Endodermal cell (in vitro differentiated cells): ENCODE measurements at regions not wholly inside any gene's neighbourhood (a gene's known extent, or its start where the extent isn't known, plus 50 kb on each side); places are given as distances from the start of the nearest gene placed in this dataset.
A peak's percentile ranks its signal among the peaks of the same experiment; 100 is the strongest.

Experiments used
- DNase-seq: peaks from one replicate; pipeline ENCODE4 v3.0.0-alpha.2; 2017
- H3K27ac ChIP-seq: 2 replicates; pipeline ENCODE4 v1.5.1; 2013; ENCODE audit warnings: mild to moderate bottlenecking, low read depth, low read length, moderate library complexity
- H3K27me3 ChIP-seq: 2 replicates; pipeline ENCODE4 v1.6.1; 2013; ENCODE audit warnings: mild to moderate bottlenecking, low read length, moderate library complexity; ENCODE audit not compliant: insufficient read depth, control insufficient read depth, poor library complexity, severe bottlenecking
- H3K36me3 ChIP-seq: 2 replicates; pipeline ENCODE4 v1.7.0; 2013; ENCODE audit warnings: mild to moderate bottlenecking, low read length, moderate library complexity; ENCODE audit not compliant: control insufficient read depth, insufficient read depth
- H3K4me1 ChIP-seq: one replicate; pipeline ENCODE4 v1.7.0; 2013; ENCODE audit warnings: low read length; ENCODE audit not compliant: control insufficient read depth, insufficient read depth
- H3K4me3 ChIP-seq: 2 replicates; pipeline ENCODE4 v1.5.1; 2013; ENCODE audit warnings: mild to moderate bottlenecking, low read length, moderate library complexity
- H3K9ac ChIP-seq: 2 replicates; pipeline ENCODE4 v1.6.1; 2013; ENCODE audit warnings: mild to moderate bottlenecking, low read length, moderate library complexity; ENCODE audit not compliant: poor library complexity, severe bottlenecking; ENCODE audit errors: extremely low read depth
- H3K9me3 ChIP-seq: 2 replicates; pipeline ENCODE4 v1.6.1; 2013; ENCODE audit warnings: mild to moderate bottlenecking, low read length, moderate library complexity; ENCODE audit not compliant: control insufficient read depth
- H3K27ac Mint-ChIP-seq: 2 replicates; pipeline ENCODE4 v1.8.0; 2020; ENCODE audit warnings: mixed read lengths
- H3K27me3 Mint-ChIP-seq: 2 replicates; pipeline ENCODE4 v1.8.0; 2021; ENCODE audit warnings: mild to moderate bottlenecking, mixed read lengths; ENCODE audit not compliant: insufficient read depth
- H3K36me3 Mint-ChIP-seq: 2 replicates; pipeline ENCODE4 v1.8.0; 2020; ENCODE audit warnings: low read depth, mixed read lengths
- H3K4me1 Mint-ChIP-seq: 2 replicates; pipeline ENCODE4 v1.8.0; 2020; ENCODE audit warnings: mixed read lengths
- H3K4me3 Mint-ChIP-seq: 2 replicates; pipeline ENCODE4 v1.8.0; 2020; ENCODE audit warnings: mild to moderate bottlenecking, moderate library complexity, mixed read lengths
- H3K9me3 Mint-ChIP-seq: 2 replicates; pipeline ENCODE4 v1.8.0; 2020; ENCODE audit warnings: mild to moderate bottlenecking, mixed read lengths
- WGBS, 2 experiments: methylation state at CpG; one replicate each; pipeline versions ENCODE4 v1.1.5 to v1.1.7; 2013; ENCODE audit warnings: missing lambda C conversion rate in 2 of 2, mixed read lengths in 1 of 2; ENCODE audit not compliant: insufficient coverage in 1 of 2, insufficient read length in 1 of 2; 5-methylcytosine and 5-hydroxymethylcytosine counted together
- TF ChIP-seq, protein P1 (sequence below): fragments of 200-600 bp; sonication (generic); conservative IDR thresholded peaks from 2 replicates; pipeline ENCODE4 v1.5.0; 2021; ENCODE audit warnings: antibody characterized with exemption, mild to moderate bottlenecking

DNA sequence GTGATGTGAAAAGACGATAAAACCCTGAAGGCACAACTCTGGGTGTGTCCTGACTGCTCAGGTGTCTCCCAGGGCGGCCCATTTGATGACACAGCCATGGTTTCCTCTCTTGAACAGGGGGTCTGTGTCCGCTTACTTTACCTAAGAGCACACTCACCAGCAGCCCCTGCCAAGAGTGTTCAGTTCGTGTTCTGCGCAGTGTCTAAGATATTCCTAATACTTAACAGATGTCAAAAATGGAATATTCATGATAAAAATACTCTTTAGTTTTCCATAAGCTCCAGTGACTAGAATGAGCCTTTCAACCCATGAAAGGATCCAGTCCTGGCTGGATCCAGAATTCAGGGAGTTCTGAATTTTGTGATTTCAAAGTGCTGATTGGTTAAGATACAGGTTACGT, 492.4 kb downstream of the TNS3 start:
- Mint-ChIP-seq H3K9me3 (peaks cover 2% of the 10 kb centered on the region), H3K27me3 (peaks cover 14% of the 10 kb centered on the region), H3K4me3 (no peak overlapping the region), H3K4me1 (no peaks in the 10 kb centered on the region), H3K36me3 (no peaks in the 10 kb centered on the region), H3K27ac (no peak overlapping the region)
- H3K9me3 ChIP-seq = peaks cover 23% of the 10 kb centered on the region
- H3K36me3 ChIP-seq = no peaks in the 10 kb centered on the region
- 84 to 91% methylated on average over 4 to 6 of the region's 6 CpGs for WGBS, 2 experiments
- DNase-seq = no peak
- H3K27me3 ChIP-seq = peaks cover 8% of the 10 kb centered on the region
- no peak overlapping the region for H3K27ac ChIP-seq
- no peaks in the 10 kb centered on the region for H3K4me1 ChIP-seq
- H3K4me3 ChIP-seq = no peak overlapping the region
- TF ChIP-seq, protein P1, sequence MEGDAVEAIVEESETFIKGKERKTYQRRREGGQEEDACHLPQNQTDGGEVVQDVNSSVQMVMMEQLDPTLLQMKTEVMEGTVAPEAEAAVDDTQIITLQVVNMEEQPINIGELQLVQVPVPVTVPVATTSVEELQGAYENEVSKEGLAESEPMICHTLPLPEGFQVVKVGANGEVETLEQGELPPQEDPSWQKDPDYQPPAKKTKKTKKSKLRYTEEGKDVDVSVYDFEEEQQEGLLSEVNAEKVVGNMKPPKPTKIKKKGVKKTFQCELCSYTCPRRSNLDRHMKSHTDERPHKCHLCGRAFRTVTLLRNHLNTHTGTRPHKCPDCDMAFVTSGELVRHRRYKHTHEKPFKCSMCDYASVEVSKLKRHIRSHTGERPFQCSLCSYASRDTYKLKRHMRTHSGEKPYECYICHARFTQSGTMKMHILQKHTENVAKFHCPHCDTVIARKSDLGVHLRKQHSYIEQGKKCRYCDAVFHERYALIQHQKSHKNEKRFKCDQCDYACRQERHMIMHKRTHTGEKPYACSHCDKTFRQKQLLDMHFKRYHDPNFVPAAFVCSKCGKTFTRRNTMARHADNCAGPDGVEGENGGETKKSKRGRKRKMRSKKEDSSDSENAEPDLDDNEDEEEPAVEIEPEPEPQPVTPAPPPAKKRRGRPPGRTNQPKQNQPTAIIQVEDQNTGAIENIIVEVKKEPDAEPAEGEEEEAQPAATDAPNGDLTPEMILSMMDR = no peak
- H3K9ac ChIP-seq = no peak overlapping the region

DNA sequence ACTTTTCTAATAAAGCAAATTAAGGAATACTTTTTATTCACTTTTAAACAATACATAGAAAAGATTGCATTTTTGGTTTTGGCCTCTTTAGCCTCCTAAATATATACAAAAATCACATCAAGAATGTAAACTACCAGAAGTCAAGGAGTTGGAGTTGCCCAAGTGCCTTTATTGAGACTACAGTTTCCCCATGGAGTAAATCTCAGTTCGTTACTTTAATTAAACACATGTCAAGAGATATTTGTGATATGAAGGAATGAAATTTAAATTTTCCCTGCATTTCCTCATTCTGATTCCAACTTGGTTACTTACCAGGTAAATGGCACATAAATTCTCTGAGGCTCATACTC, 492.9 kb downstream of the TNS3 start:
- H3K27ac Mint-ChIP-seq = no peak overlapping the region
- no peak for DNase-seq
- no peaks in the 10 kb centered on the region for H3K36me3 ChIP-seq
- TF ChIP-seq, protein P1 = peak; percentile 16
- no peak overlapping the region for H3K27ac ChIP-seq
- no peak overlapping the region for H3K4me3 Mint-ChIP-seq
- no peak overlapping the region for H3K4me3 ChIP-seq
- H3K27me3 ChIP-seq = peaks cover 8% of the 10 kb centered on the region
- no peaks in the 10 kb centered on the region for H3K4me1 ChIP-seq
- H3K9me3 ChIP-seq = peaks cover 23% of the 10 kb centered on the region
- H3K9me3 Mint-ChIP-seq = peaks cover 2% of the 10 kb centered on the region
- H3K4me1 Mint-ChIP-seq = no peaks in the 10 kb centered on the region
- 20% methylated on average over 1 of the region's 1 CpG; no CpG with 5 or more reads in 1 of the 2 experiments for WGBS, 2 experiments
- H3K9ac ChIP-seq = no peak overlapping the region
- no peaks in the 10 kb centered on the region for H3K36me3 Mint-ChIP-seq
- peaks cover 14% of the 10 kb centered on the region for H3K27me3 Mint-ChIP-seq

DNA sequence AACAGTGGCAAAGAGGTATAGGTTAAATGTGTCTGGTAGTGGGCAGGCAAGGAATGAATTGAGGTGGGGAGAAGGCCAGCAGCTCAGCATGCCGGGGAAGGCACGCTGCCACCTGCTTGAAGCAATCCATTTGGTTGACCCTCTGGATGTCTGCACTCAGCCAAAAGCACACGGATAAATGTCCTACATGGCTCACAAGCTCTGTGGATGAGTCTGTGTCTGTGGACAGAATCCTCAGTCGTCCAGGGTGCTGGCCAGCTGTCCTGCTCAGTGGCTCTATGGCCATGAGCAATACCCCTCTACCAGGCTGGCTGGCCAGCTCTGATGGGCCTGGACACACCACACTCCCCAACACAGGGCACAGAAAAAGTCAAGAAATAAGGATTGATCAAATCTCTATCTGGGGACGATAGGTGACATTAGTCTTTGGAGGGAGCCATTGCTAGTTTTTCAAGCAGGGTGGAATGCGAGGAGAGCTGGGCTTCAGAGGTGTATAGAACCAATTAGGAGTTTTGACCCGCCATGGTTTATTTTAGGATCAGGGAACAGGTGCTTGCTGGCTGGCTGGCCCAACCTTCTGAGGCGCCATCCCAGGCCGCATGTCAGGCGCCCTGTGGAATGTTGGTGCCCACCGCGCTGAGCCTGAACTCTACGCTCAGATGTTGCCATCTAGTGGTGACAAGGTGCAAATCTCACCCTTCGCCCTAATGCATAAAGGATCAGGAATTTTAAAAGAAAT, 493.4 kb downstream of the TNS3 start:
- Mint-ChIP-seq H3K27me3 (peaks cover 14% of the 10 kb centered on the region), H3K36me3 (no peaks in the 10 kb centered on the region), H3K4me1 (no peaks in the 10 kb centered on the region), H3K27ac (no peak overlapping the region), H3K4me3 (no peak overlapping the region), H3K9me3 (peaks cover 2% of the 10 kb centered on the region)
- no peak overlapping the region for H3K9ac ChIP-seq
- peaks cover 23% of the 10 kb centered on the region for H3K9me3 ChIP-seq
- TF ChIP-seq, protein P1 = peak; percentile 95
- H3K36me3 ChIP-seq = no peaks in the 10 kb centered on the region
- H3K27me3 ChIP-seq = peaks cover 8% of the 10 kb centered on the region
- DNase-seq = peak; percentile 84
- no peak overlapping the region for H3K4me3 ChIP-seq
- no peaks in the 10 kb centered on the region for H3K4me1 ChIP-seq
- no peak overlapping the region for H3K27ac ChIP-seq
- 43 to 49% methylated on average over 7 to 14 of the region's 14 CpGs for WGBS, 2 experiments
